B cell (primary cell): ENCODE measurements at regions not wholly inside any gene's neighbourhood (a gene's known extent, or its start where the extent isn't known, plus 50 kb on each side); places are given as distances from the start of the nearest gene placed in this dataset.

ENCODE experiments used
- EZH2 ChIP-seq: IDR thresholded peaks from 2 replicates; pipeline ENCODE4 v1.6.1; 2012; ENCODE audit warnings: borderline replicate concordance, low read depth, mild to moderate bottlenecking, moderate library complexity, low read length; ENCODE audit not compliant: insufficient read depth, poor library complexity, severe bottlenecking
- TF ChIP-seq, protein P1 (sequence below): fragments of 200-600 bp; IDR thresholded peaks from one replicate; pipeline ENCODE4 v1.8.0; 2022; ENCODE audit warnings: antibody characterized with exemption, mild to moderate bottlenecking

DNA sequence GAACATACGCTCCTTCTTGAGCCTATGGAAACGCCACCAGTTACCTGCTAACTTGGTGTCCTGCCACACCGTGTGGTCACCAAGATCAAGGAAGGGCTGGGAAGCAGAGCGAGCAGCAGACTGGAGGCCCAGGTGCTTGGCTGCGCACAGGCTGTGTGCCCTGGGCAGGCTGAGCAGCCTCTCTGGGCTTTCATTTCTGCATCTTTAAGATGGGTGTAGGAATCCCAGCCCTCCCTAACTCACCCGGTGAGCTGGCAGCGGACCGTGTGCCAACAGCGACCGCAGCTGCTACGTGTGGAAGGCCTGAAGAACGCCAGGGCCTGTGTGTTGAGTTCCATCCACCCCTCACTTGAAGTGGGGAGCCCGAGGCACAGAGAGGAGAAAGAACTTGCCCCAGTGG lies 80.0 kb downstream of the IRF8 start:
- TF ChIP-seq, protein P1, sequence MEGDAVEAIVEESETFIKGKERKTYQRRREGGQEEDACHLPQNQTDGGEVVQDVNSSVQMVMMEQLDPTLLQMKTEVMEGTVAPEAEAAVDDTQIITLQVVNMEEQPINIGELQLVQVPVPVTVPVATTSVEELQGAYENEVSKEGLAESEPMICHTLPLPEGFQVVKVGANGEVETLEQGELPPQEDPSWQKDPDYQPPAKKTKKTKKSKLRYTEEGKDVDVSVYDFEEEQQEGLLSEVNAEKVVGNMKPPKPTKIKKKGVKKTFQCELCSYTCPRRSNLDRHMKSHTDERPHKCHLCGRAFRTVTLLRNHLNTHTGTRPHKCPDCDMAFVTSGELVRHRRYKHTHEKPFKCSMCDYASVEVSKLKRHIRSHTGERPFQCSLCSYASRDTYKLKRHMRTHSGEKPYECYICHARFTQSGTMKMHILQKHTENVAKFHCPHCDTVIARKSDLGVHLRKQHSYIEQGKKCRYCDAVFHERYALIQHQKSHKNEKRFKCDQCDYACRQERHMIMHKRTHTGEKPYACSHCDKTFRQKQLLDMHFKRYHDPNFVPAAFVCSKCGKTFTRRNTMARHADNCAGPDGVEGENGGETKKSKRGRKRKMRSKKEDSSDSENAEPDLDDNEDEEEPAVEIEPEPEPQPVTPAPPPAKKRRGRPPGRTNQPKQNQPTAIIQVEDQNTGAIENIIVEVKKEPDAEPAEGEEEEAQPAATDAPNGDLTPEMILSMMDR, result no peak
- TF ChIP-seq EZH2, result no peak
